Astrocyte of the cerebellum (primary cell): ENCODE measurements at regions not wholly inside any gene's neighbourhood (a gene's known extent, or its start where the extent isn't known, plus 50 kb on each side); places are given as distances from the start of the nearest gene placed in this dataset.

Experiments used
- DNase-seq: peaks from one replicate; pipeline ENCODE4 v3.0.0-alpha.2; 2011; ENCODE audit warnings: low read depth
- H3K4me3 ChIP-seq: 2 replicates; pipeline ENCODE4 v1.5.1; 2011; ENCODE audit warnings: mild to moderate bottlenecking, low read depth, low read length, moderate library complexity
- in situ Hi-C: cut with HindIII; loops from 2 replicates; pipeline ENCODE4 v1.10.0; 2017; ENCODE audit warnings: low sequenced_read_pairs
- TF ChIP-seq, protein P1 (sequence below): IDR thresholded peaks from 2 replicates; pipeline ENCODE4 v1.5.1; 2012; ENCODE audit warnings: low read length, low read depth, moderate library complexity, mild to moderate bottlenecking; ENCODE audit errors: missing control alignments

DNA sequence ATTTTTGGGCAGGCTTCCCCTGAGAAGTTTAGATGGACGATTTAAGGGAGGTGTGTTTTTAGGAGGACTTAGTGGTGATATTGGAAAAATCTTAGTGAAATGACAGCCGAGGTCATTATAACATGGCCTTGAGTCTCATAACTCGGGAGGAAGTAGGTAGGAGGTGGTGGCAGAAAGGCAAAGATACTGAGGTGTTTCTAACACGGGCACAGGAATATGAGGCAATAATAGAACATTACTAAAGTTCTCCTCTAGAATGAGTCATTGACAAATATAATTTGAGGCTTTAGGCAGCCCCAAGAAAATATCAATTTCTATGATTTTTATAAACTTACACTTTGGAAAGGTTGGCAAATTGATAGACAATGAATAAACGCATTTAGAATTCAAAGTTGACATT lies 146.1 kb upstream of the ZEB2 start:
- in situ Hi-C loops = no loop called here
- no peak for DNase-seq
- H3K4me3 ChIP-seq = no peak overlapping the region
- TF ChIP-seq, protein P1, sequence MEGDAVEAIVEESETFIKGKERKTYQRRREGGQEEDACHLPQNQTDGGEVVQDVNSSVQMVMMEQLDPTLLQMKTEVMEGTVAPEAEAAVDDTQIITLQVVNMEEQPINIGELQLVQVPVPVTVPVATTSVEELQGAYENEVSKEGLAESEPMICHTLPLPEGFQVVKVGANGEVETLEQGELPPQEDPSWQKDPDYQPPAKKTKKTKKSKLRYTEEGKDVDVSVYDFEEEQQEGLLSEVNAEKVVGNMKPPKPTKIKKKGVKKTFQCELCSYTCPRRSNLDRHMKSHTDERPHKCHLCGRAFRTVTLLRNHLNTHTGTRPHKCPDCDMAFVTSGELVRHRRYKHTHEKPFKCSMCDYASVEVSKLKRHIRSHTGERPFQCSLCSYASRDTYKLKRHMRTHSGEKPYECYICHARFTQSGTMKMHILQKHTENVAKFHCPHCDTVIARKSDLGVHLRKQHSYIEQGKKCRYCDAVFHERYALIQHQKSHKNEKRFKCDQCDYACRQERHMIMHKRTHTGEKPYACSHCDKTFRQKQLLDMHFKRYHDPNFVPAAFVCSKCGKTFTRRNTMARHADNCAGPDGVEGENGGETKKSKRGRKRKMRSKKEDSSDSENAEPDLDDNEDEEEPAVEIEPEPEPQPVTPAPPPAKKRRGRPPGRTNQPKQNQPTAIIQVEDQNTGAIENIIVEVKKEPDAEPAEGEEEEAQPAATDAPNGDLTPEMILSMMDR = no peak

GRCh38 chr2:144663207-144663606 lies 143.3 kb upstream of the ZEB2 start:
- no peak overlapping the region for H3K4me3 ChIP-seq
- in situ Hi-C loops = no loop called here
- no peak for DNase-seq
- TF ChIP-seq, protein P1 = no peak

- no peak overlapping the region for H3K4me3 ChIP-seq
- no peak for DNase-seq
- in situ Hi-C loops = no loop called here
- TF ChIP-seq, protein P1 = no peak
Measured at GRCh38 chr2:144660518-144661316, 140.8 kb upstream of the ZEB2 start.

DNA sequence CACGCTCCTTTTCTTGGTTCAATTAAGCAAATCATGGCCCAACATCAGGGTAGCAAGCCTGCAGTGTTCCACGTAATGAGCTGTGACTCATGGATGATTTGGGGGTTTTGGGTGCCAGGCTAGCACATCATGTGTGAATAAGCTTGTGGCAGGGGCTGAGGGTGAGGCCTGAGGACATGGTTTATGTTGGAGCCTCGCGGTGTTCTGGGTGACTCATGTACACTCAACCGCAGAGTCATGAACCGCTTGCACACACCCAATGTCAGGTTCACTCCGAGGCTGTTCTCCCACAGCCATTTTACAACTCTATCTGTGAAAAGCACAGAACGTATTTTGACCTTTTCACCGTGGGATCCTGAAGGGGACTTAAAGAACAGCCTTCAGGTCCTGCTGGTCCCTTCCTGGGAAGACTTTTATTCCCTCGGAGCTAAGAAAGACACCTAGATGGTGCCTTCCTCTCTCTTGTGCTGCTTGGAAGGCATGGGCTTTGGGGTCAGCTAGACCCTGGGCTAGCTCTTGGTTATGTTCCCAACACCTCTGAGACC lies 139.9 kb upstream of the ZEB2 start:
- in situ Hi-C loops = no loop called here
- no peak overlapping the region for H3K4me3 ChIP-seq
- TF ChIP-seq, protein P1 = no peak
- DNase-seq = peak; percentile 96

DNA sequence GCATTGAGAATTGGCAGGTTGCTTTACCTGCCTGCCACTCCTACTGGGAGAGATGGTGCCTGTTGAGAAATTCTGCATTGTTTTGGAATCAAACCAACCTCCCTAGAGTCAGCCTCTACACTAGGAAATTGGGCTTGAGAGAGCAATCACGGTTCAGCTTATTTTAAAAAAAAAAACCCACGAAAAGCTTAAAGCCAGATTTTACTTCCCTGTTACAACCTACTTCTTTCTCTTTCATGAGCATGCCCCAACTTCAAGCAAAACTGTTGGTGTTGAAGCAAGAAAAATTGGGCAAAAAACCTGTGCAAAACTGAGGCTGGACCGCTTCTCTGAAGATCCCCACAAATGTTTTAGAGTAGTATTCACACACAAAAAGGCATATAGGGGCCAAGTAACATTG lies 134.6 kb upstream of the ZEB2 start:
- in situ Hi-C loops = no loop called here
- H3K4me3 ChIP-seq = no peak overlapping the region
- TF ChIP-seq, protein P1 = no peak
- no peak for DNase-seq

GRCh38 chr2:144650907-144651306 lies 131.0 kb upstream of the ZEB2 start:
- no peak for DNase-seq
- in situ Hi-C loops = no loop called here
- no peak overlapping the region for H3K4me3 ChIP-seq
- TF ChIP-seq, protein P1 = no peak
